GM20000 (cell line): ENCODE measurements at regions not wholly inside any gene's neighbourhood (a gene's known extent, or its start where the extent isn't known, plus 50 kb on each side); places are given as distances from the start of the nearest gene placed in this dataset.
A peak's percentile ranks its signal among the peaks of the same experiment; 100 is the strongest.

Experiments
- DNase-seq: peaks from one replicate; pipeline ENCODE4 v3.0.0; 2012; ENCODE audit warnings: low spot score
- CTCF ChIP-seq: IDR thresholded peaks from 2 replicates; pipeline ENCODE4 v1.5.1; 2012; ENCODE audit warnings: mild to moderate bottlenecking, control low read depth; ENCODE audit errors: extremely low read depth, missing control alignments

GRCh38 chr13:78137404-78138142, 218.9 kb upstream of the EDNRB start:
- peak; percentile 48 for TF ChIP-seq CTCF
- DNase-seq: peak; percentile 36

GRCh38 chr13:78136966-78137365, 218.3 kb upstream of the EDNRB start:
- DNase-seq: no peak
- no peak for TF ChIP-seq CTCF

DNA sequence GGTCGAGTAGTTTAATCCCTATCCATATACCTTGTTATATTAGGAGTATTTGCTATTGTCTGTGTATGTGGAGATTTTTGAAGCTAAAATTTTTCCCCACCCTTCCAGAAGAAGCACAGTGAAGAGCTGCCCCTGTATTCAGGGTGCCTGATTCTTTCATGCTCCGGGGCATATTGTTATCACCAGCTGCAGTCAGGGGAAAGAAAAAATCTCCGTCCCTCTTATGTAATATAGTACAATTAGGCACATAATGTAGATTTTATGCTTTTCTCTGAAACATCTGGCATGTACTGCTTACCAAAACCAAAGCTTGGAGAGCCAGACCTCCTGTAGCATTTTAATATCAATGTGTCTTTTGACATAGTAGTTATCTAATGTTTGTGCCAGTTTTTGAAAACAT, 214.9 kb upstream of the EDNRB start:
- TF ChIP-seq CTCF: no peak

DNA sequence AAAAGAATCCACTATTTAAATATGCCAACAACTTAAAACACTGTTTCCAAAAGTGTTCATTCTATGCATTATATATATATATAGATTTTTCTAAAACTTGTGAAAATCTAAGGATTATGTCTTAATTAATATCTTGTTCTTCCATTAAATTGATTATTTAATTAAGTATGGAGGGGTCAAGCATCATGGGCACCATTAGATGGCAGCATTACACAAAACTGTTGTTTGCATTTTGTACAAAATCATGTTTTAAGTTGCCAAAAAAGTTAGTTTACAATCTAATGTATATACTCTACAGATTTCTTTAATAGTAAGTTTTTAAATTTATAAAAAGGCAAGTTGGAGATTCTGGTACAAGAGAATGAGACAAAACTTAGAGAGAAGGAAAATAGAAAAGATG, 213.2 kb upstream of the EDNRB start:
- TF ChIP-seq CTCF: peak; percentile 20
- DNase-seq: no peak

More for the DNA sequence above, 214.9 kb upstream of the EDNRB start:
- DNase-seq: no peak

- TF ChIP-seq CTCF: no peak
- DNase-seq: no peak
Measured at GRCh38 chr13:78131346-78131745, 212.7 kb upstream of the EDNRB start.

DNA sequence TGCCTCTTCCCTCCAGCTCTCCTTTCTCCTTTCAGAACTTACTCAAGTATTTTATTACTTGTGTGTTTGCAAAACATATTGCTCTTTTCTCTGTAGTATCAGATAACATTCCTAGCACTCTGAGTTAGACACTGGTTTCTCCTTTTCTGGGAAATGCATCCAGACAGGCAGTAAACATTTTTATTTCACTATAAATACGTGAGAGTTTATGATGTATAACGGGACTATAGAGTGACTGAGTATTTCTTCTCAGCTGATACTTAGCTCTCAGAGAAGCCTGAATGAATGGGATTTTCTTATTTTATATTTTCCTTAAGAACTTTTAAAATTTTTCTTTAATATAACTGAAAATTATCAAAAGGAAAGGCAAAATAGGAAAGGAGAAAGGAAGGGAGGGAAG, 211.2 kb upstream of the EDNRB start:
- no peak for DNase-seq
- TF ChIP-seq CTCF: no peak

DNA sequence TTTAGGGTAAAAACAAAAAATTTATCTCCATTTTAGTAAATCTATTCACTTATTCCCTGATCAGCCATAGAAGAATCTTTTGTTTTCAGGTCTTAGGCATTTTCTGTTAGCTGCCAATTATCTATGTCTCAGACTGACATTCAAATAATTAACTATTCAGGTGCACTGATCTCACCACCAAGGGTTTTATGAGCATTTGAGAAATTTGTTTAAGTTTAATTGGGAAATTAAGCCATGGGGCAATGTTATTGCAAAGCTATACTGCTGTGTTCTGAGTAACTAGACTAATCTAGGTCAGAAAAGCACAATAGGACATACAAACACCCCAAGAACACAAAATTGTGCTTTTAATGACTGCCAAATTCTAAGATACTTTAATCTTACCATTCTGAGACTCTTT, 210.7 kb upstream of the EDNRB start:
- TF ChIP-seq CTCF: no peak

More for the DNA sequence above, 210.7 kb upstream of the EDNRB start:
- DNase-seq: no peak
